HG03097 (cell line): ENCODE measurements at regions not wholly inside any gene's neighbourhood (a gene's known extent, or its start where the extent isn't known, plus 50 kb on each side); places are given as distances from the start of the nearest gene placed in this dataset.
A peak's percentile ranks its signal among the peaks of the same experiment; 100 is the strongest.
"Not testable (repeated sequence)": the region's sequence is repeated elsewhere in the genome, so short reads cannot be mapped to it uniquely, and the experiment has no call there.

Experiments
- ATAC-seq: cut with Tn5 transposase; IDR thresholded peaks from one replicate; pipeline ENCODE4 v1.9.1; 2021; ENCODE audit not compliant: unreplicated experiment, low FRiP score

DNA sequence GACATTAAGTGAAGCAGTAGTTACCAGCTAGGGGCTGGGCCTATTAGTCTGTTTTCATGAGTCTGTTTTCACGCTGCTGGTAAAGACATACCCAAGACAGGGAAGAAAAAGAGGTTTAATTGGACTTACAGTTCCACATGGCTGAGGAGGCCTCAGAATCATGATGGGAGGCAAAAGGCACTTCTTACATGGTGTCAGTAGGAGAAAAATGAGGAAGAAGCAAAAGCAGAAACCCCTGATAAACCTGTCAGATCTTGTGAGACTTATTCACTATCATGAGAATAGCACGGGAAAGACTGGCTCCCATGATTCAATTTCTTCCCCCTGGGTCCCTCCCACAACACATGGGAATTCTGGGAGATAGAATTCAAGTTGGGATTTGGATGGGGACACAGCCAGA, 108.0 kb upstream of the LNX1 start:
- not testable (repeated sequence) for ATAC-seq

DNA sequence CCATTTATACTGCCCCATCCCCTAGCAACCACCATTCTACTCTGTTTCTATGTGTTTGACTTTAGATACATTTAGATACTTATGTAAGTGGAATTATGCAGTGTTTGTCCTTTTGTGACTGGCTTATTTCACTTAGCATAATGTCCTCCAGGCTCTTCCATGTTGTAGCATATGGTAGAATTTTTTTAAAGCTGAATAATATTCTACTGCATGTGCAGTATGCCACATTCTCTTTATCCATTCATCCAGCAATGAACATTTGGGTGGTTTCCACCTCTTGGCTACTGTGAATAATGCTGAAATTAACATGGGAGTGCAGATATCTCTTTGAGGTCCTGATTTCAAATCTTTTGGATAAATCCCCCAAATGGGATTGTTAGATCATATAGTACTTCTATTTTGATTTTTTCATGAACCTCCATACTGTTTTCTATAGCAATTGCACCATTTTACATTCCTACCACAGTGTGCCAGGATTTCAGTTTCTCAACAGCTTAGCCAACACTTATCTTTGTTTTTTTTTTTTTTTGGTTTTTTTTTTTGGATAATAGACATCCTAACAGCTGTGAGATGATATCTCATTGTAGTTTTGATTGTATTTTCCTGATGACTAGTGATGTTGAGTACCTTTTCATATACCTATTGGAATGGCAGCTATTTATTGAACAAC, 105.9 kb upstream of the LNX1 start:
- no peak for ATAC-seq

DNA sequence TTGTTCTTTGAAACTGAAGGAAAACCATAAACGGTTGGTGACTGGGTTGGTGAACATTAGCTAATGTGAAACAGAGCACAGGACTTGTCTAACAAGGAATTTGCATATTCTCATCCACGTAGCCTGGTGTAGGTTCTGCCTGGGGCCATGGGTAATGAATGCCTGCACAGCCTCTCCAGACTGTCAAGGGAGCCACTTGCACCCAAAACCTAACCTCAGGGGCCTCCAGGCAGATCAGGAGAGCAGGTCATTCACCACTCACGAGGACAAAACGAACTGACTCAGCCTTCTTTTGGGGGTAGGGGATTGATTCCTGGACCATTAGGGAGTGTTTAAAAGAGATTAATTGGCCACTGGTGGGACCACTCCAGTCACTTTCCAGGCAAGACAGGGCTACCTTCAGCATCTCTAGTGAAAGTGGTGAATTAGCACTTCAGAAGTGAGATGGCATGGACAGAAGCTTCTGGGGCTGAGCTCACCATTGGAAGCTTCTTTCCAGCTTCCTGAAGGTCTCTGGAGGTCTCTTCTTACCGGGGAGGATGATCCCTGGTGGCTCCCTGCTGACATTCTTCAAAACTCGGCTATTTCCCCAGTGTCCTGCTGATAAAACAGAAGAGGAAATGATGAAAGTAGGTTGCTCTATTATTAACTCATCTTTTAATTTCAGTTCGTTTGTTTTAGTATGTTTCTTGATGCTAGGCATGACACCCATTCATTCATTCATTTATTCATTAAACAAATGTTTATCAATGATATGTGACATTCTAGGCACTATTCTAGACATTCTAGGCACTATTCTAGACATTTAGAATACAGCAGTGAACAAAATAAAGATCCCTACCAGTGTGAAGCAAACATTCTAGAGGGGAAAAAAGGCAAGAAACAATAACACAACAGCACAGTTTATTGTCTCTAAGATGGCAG, 104.5 kb upstream of the LNX1 start:
- no peak for ATAC-seq

- ATAC-seq: no peak
These were observed 103.4 kb upstream of the LNX1 start for GRCh38 chr4:53694666-53695065.

- no peak for ATAC-seq
These were observed 102.6 kb upstream of the LNX1 start for GRCh38 chr4:53693909-53694308.

- no peak for ATAC-seq
These were observed 102.1 kb upstream of the LNX1 start for GRCh38 chr4:53693408-53693807.

- peak; percentile 77 for ATAC-seq
These were observed 97.0 kb upstream of the LNX1 start for GRCh38 chr4:53688186-53688790.

- no peak for ATAC-seq
These were observed 95.2 kb upstream of the LNX1 start for GRCh38 chr4:53686521-53686920.

GRCh38 chr4:53684136-53685130, 93.1 kb upstream of the LNX1 start:
- ATAC-seq: no peak

GRCh38 chr4:53682908-53683307, 91.6 kb upstream of the LNX1 start:
- no peak for ATAC-seq

- ATAC-seq: no peak
These were observed 90.9 kb upstream of the LNX1 start for GRCh38 chr4:53682196-53682595.

GRCh38 chr4:53680598-53680997, 89.3 kb upstream of the LNX1 start:
- no peak for ATAC-seq

GRCh38 chr4:53680168-53680567, 88.9 kb upstream of the LNX1 start:
- ATAC-seq: no peak

GRCh38 chr4:53676402-53676871, 85.2 kb upstream of the LNX1 start:
- ATAC-seq: no peak

- no peak for ATAC-seq
These were observed 83.6 kb upstream of the LNX1 start for GRCh38 chr4:53674903-53675302.

GRCh38 chr4:53672873-53673272, 81.6 kb upstream of the LNX1 start:
- no peak for ATAC-seq

- no peak for ATAC-seq
These were observed 80.5 kb upstream of the LNX1 start for GRCh38 chr4:53671757-53672156.

- no peak for ATAC-seq
These were observed 68.5 kb upstream of the LNX1 start for GRCh38 chr4:53659737-53660136.

DNA sequence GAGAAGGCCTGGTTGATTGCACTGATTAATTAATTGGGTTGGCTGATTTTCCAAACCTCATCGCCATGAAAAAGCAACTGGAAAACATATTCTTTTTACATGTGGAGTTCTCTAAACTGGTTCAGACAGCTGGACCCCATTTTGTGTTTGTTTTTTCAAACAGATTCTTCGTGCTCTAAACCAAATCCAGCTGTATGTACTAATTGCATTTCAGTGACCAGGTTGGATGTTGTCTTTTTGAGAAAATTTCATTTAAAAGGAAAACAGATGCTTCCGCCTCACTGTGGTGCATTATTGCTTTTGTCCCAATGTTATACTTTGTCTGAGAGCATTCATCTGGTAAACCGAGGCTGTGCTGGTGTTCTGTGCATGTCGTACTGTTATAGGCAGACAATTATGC, 67.8 kb upstream of the LNX1 start:
- no peak for ATAC-seq

- ATAC-seq: no peak
These were observed 66.7 kb upstream of the LNX1 start for GRCh38 chr4:53658029-53658428.
